ENCODE measurements at regions not wholly inside any gene's neighbourhood (a gene's known extent, or its start where the extent isn't known, plus 50 kb on each side); places are given as distances from the start of the nearest gene placed in this dataset.

DNA sequence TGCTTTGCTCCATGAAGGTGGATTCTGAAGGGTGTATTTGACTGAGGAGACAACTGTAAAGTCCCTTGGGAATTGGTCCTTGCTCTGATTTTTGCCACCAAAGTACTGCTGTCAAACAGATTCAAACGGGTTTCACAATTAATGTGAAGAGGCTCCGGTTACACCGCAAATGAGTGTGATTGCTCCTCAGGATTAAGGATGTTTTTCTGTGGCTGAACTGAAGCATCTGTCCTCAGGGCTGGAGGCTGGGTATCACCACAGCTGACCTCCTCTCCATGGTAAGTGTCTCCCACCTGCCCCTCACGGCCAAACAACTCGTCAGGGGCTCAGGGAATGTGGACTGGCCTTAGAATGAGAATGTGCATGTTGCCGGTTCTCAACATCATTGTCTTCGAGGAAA lies 130.4 kb upstream of the NDUFV2 start:
- Histone ChIP-seq H3K9me3 (ENCODE audit: low read depth) (no peaks in the 10 kb centered on the region), H3K4me3 (no peak overlapping the region), H3K4me1 (ENCODE audit: low read depth) (no peaks in the 10 kb centered on the region), H3K27me3 (no peaks in the 10 kb centered on the region), H3K27ac (no peak overlapping the region), H3K36me3 (no peaks in the 10 kb centered on the region)
- DNase-seq (ENCODE audit: low read depth in 1 of 2, low spot score in 1 of 2): no peak
- TF ChIP-seq, protein P1, sequence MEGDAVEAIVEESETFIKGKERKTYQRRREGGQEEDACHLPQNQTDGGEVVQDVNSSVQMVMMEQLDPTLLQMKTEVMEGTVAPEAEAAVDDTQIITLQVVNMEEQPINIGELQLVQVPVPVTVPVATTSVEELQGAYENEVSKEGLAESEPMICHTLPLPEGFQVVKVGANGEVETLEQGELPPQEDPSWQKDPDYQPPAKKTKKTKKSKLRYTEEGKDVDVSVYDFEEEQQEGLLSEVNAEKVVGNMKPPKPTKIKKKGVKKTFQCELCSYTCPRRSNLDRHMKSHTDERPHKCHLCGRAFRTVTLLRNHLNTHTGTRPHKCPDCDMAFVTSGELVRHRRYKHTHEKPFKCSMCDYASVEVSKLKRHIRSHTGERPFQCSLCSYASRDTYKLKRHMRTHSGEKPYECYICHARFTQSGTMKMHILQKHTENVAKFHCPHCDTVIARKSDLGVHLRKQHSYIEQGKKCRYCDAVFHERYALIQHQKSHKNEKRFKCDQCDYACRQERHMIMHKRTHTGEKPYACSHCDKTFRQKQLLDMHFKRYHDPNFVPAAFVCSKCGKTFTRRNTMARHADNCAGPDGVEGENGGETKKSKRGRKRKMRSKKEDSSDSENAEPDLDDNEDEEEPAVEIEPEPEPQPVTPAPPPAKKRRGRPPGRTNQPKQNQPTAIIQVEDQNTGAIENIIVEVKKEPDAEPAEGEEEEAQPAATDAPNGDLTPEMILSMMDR (IDR thresholded peaks at IDR 0.05; ENCODE audit: low read depth, low read length): no peak

DNA sequence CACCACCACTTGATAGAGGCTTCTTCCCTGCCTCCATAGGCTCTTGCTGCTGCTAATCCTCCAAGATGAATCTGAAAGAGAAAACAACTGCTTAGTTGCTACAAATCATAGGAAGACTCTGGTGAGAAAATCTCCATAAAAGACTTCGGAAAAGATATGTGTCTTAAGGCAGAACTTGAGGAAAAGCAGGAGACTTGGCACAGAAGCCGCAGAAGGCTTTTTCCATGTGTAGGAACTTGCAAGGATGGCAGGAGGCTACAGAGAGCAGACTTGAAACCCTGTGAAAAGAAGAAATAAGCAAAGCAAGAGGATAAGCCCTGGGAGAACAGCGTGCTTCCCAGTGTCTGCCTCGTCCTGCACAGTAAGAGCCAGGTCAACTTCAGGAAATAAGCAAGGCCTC lies 128.2 kb upstream of the NDUFV2 start:
- H3K4me1 ChIP-seq (ENCODE audit: low read depth): no peaks in the 10 kb centered on the region
- no peaks in the 10 kb centered on the region for H3K9me3 ChIP-seq (ENCODE audit: low read depth)
- no peak overlapping the region for H3K27ac ChIP-seq
- H3K4me3 ChIP-seq: no peak overlapping the region
- H3K36me3 ChIP-seq: no peaks in the 10 kb centered on the region
- H3K27me3 ChIP-seq: no peaks in the 10 kb centered on the region
- DNase-seq (ENCODE audit: low read depth in 1 of 2, low spot score in 1 of 2): no peak
- TF ChIP-seq, protein P1 (IDR thresholded peaks at IDR 0.05; ENCODE audit: low read depth, low read length): no peak

DNA sequence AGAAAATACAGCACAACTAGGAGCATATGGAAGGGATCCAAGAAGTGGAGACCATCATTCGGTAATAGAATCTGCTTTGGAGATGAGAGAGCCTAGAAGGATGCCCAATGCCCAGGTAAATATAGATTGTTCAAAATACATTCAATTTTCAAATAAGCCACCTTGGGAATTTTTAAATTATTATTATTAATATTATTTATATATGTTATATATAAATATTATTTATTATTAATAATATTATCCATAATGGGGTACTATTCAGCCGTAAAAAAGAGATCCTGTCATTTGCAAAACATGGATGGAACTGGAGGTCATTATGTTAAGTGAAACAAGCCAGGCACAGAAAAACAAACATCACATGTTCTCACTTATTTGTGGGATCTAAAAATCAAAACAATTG lies 127.8 kb upstream of the NDUFV2 start:
- Histone ChIP-seq H3K4me1 (ENCODE audit: low read depth) (no peaks in the 10 kb centered on the region), H3K27ac (no peak overlapping the region), H3K4me3 (no peak overlapping the region), H3K27me3 (no peaks in the 10 kb centered on the region), H3K9me3 (ENCODE audit: low read depth) (no peaks in the 10 kb centered on the region), H3K36me3 (no peaks in the 10 kb centered on the region)
- no peak for DNase-seq (ENCODE audit: low read depth in 1 of 2, low spot score in 1 of 2)
- TF ChIP-seq, protein P1 (IDR thresholded peaks at IDR 0.05; ENCODE audit: low read depth, low read length): no peak

DNA sequence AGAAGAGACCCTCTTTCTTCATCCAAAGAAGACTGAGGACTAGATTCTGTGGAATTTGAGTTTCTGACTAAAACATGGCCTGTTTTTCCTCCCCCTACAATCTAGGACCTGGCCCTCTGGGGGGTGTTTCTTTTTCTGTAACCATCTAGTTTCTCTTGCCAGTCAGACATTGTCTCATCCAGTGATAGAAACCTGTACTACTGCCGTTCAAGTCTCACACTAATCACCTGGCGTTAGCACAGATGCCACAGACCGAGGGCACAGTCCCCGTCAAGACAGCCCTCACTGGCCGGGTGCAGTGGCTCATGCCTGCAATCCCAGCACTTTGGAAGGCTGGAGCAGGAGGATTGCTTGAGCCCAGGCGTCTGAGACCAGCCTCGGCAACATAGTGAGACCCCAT lies 126.9 kb upstream of the NDUFV2 start:
- no peak for DNase-seq (ENCODE audit: low read depth in 1 of 2, low spot score in 1 of 2)
- TF ChIP-seq, protein P1 (IDR thresholded peaks at IDR 0.05; ENCODE audit: low read depth, low read length): no peak

GRCh38 chr18:8976606-8977005 lies 125.9 kb upstream of the NDUFV2 start:
- no peak overlapping the region for H3K27ac ChIP-seq
- DNase-seq (ENCODE audit: low read depth in 1 of 2, low spot score in 1 of 2): no peak
- no peaks in the 10 kb centered on the region for H3K36me3 ChIP-seq
- H3K9me3 ChIP-seq (ENCODE audit: low read depth): no peaks in the 10 kb centered on the region
- H3K4me3 ChIP-seq: no peak overlapping the region
- H3K4me1 ChIP-seq (ENCODE audit: low read depth): no peaks in the 10 kb centered on the region
- H3K27me3 ChIP-seq: no peaks in the 10 kb centered on the region
- TF ChIP-seq, protein P1 (IDR thresholded peaks at IDR 0.05; ENCODE audit: low read depth, low read length): no peak

More for the DNA sequence above, 126.9 kb upstream of the NDUFV2 start:
- no peaks in the 10 kb centered on the region for H3K27me3 ChIP-seq
- H3K4me3 ChIP-seq: no peak overlapping the region
- H3K4me1 ChIP-seq (ENCODE audit: low read depth): no peaks in the 10 kb centered on the region
- no peaks in the 10 kb centered on the region for H3K36me3 ChIP-seq
- no peak overlapping the region for H3K27ac ChIP-seq
- no peaks in the 10 kb centered on the region for H3K9me3 ChIP-seq (ENCODE audit: low read depth)

DNA sequence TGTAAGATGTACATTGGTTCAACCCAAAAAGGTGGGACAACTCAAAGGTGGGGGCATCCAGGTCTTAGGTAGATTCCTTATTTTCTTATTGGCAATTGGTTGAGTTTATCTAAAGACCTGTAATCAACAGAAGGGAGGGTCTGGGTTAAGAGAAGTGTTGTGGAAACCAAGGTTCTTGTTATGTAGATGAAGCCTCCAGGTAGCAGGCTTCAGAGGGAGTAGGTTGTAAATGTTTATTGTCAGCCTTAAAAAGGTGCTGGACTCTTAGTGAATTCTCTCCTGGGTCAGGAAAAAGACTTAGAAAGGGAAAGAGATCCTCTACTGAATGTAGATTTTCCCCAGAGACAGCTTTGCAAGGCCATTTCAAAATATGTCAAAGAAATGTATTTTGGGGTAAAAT lies 125.3 kb upstream of the NDUFV2 start:
- Histone ChIP-seq H3K4me1 (ENCODE audit: low read depth) (no peaks in the 10 kb centered on the region), H3K4me3 (no peak overlapping the region), H3K27me3 (no peaks in the 10 kb centered on the region), H3K9me3 (ENCODE audit: low read depth) (no peaks in the 10 kb centered on the region), H3K36me3 (no peaks in the 10 kb centered on the region), H3K27ac (no peak overlapping the region)
- no peak for DNase-seq (ENCODE audit: low read depth in 1 of 2, low spot score in 1 of 2)
- TF ChIP-seq, protein P1 (IDR thresholded peaks at IDR 0.05; ENCODE audit: low read depth, low read length): no peak
